ENCODE measurements at regions not wholly inside any gene's neighbourhood (a gene's known extent, or its start where the extent isn't known, plus 50 kb on each side); places are given as distances from the start of the nearest gene placed in this dataset.

GRCh38 chr3:11717301-11717700, 73.6 kb upstream of the VGLL4 start:
- Histone ChIP-seq H3K9me3 (replicated peaks; ENCODE audit: insufficient read depth, low read length) (no peaks in the 10 kb centered on the region), H3K27ac (ENCODE audit: low read length) (no peak overlapping the region), H3K9me2 (replicated peaks; ENCODE audit: insufficient read depth, low read length) (no peaks in the 10 kb centered on the region), H3K27me3 (replicated peaks; ENCODE audit: insufficient read depth, low read length) (no peaks in the 10 kb centered on the region), H3K4me2 (ENCODE audit: low read depth, low read length) (no peak overlapping the region), H3K4me1 (ENCODE audit: low read length) (peaks cover 15% of the 10 kb centered on the region; the same call in 1 of the 2 replicates), H3K4me3 (ENCODE audit: low read length) (no peak overlapping the region), H4K20me1 (ENCODE audit: insufficient read depth, low read length) (no peaks in the 10 kb centered on the region), H3K9ac (ENCODE audit: low read length) (no peak overlapping the region), H3K36me3 (replicated peaks; ENCODE audit: insufficient read depth, low read length) (no peaks in the 10 kb centered on the region), H3K79me2 (ENCODE audit: low read length) (peaks cover 63% of the 10 kb centered on the region), H3F3A (ENCODE audit: insufficient read depth, low read length) (peaks cover 24% of the 10 kb centered on the region), H2AFZ (ENCODE audit: low read length) (no peak overlapping the region)
- no peak for TF ChIP-seq CTCF (IDR thresholded peaks at IDR 0.05; ENCODE audit: low read length)
- TF ChIP-seq EZH2phosphoT487 (IDR thresholded peaks at IDR 0.05; ENCODE audit: low read length) = no peak
- TF ChIP-seq EZH2 (optimal IDR thresholded peaks at IDR 0.05; ENCODE audit: low read depth, low read length) = no peak
- DNase-seq = no peak

GRCh38 chr3:11716573-11717290, 73.0 kb upstream of the VGLL4 start:
- DNase-seq = no peak
- TF ChIP-seq EZH2phosphoT487 (IDR thresholded peaks at IDR 0.05; ENCODE audit: low read length) (no peak), EZH2 (optimal IDR thresholded peaks at IDR 0.05; ENCODE audit: low read depth, low read length) (no peak), CTCF (IDR thresholded peaks at IDR 0.05; ENCODE audit: low read length) (no peak)
- no peaks in the 10 kb centered on the region for H3K27me3 ChIP-seq (replicated peaks; ENCODE audit: insufficient read depth, low read length)
- no peak overlapping the region for H2AFZ ChIP-seq (ENCODE audit: low read length)
- no peak overlapping the region for H3K4me3 ChIP-seq (ENCODE audit: low read length)
- H4K20me1 ChIP-seq (ENCODE audit: insufficient read depth, low read length) = no peaks in the 10 kb centered on the region
- no peaks in the 10 kb centered on the region for H3K9me2 ChIP-seq (replicated peaks; ENCODE audit: insufficient read depth, low read length)
- peaks cover 24% of the 10 kb centered on the region for H3F3A ChIP-seq (ENCODE audit: insufficient read depth, low read length)
- no peak overlapping the region for H3K4me2 ChIP-seq (ENCODE audit: low read depth, low read length)
- H3K36me3 ChIP-seq (replicated peaks; ENCODE audit: insufficient read depth, low read length) = no peaks in the 10 kb centered on the region
- no peaks in the 10 kb centered on the region for H3K9me3 ChIP-seq (replicated peaks; ENCODE audit: insufficient read depth, low read length)
- H3K4me1 ChIP-seq (ENCODE audit: low read length) = peaks cover 11% of the 10 kb centered on the region; the same call in 1 of the 2 replicates
- no peak overlapping the region for H3K9ac ChIP-seq (ENCODE audit: low read length)
- H3K27ac ChIP-seq (ENCODE audit: low read length) = no peak overlapping the region
- peaks cover 69% of the 10 kb centered on the region for H3K79me2 ChIP-seq (ENCODE audit: low read length)

GRCh38 chr3:11713171-11713570, 69.5 kb upstream of the VGLL4 start:
- TF ChIP-seq EZH2 (optimal IDR thresholded peaks at IDR 0.05; ENCODE audit: low read depth, low read length) (no peak), EZH2phosphoT487 (IDR thresholded peaks at IDR 0.05; ENCODE audit: low read length) (no peak), CTCF (IDR thresholded peaks at IDR 0.05; ENCODE audit: low read length) (no peak)
- Histone ChIP-seq H4K20me1 (ENCODE audit: insufficient read depth, low read length) (no peaks in the 10 kb centered on the region), H3K4me2 (ENCODE audit: low read depth, low read length) (no peak overlapping the region), H3K4me3 (ENCODE audit: low read length) (no peak overlapping the region), H3K79me2 (ENCODE audit: low read length) (peaks cover 88% of the 10 kb centered on the region), H3F3A (ENCODE audit: insufficient read depth, low read length) (0 out of 2 replicates have a peak, but pooled peaks cover under 1% of the 10 kb centered on the region), H3K9me2 (replicated peaks; ENCODE audit: insufficient read depth, low read length) (no peaks in the 10 kb centered on the region), H2AFZ (ENCODE audit: low read length) (no peak overlapping the region), H3K9ac (ENCODE audit: low read length) (no peak overlapping the region), H3K27me3 (replicated peaks; ENCODE audit: insufficient read depth, low read length) (no peaks in the 10 kb centered on the region), H3K9me3 (replicated peaks; ENCODE audit: insufficient read depth, low read length) (no peaks in the 10 kb centered on the region), H3K36me3 (replicated peaks; ENCODE audit: insufficient read depth, low read length) (peaks cover 3% of the 10 kb centered on the region; the same call in 1 of the 2 replicates), H3K27ac (ENCODE audit: low read length) (no peak overlapping the region), H3K4me1 (ENCODE audit: low read length) (0 out of 2 replicates have a peak, but pooled peaks cover 3% of the 10 kb centered on the region)
- no peak for DNase-seq
